Nephron (organoid): ENCODE measurements at regions not wholly inside any gene's neighbourhood (a gene's known extent, or its start where the extent isn't known, plus 50 kb on each side); places are given as distances from the start of the nearest gene placed in this dataset.
"Not testable (repeated sequence)": the region's sequence is repeated elsewhere in the genome, so short reads cannot be mapped to it uniquely, and the experiment has no call there.

Experiments used
- H3K27ac Mint-ChIP-seq, 3 experiments: 2 replicates each; pipeline ENCODE4 v1.8.0; 2020; ENCODE audit warnings: mixed read lengths in 3 of 3, mild to moderate bottlenecking in 2 of 3, moderate library complexity in 1 of 3
- H3K27me3 Mint-ChIP-seq: 2 replicates; pipeline ENCODE4 v1.8.0; 2021; ENCODE audit warnings: low read depth, mild to moderate bottlenecking, moderate library complexity, mixed read lengths
- H3K36me3 Mint-ChIP-seq: 2 replicates; pipeline ENCODE4 v1.8.0; 2020; ENCODE audit warnings: low read depth, mixed read lengths
- H3K4me1 Mint-ChIP-seq: 2 replicates; pipeline ENCODE4 v1.8.0; 2020; ENCODE audit warnings: mixed read lengths
- H3K4me3 Mint-ChIP-seq, 3 experiments: 2 replicates each; pipeline ENCODE4 v1.8.0; 2020; ENCODE audit warnings: mild to moderate bottlenecking in 3 of 3, mixed read lengths in 3 of 3, moderate library complexity in 2 of 3
- H3K9me3 Mint-ChIP-seq: 2 replicates; pipeline ENCODE4 v1.8.0; 2020; ENCODE audit warnings: mixed read lengths
- TF ChIP-seq, protein P1 (sequence below), 3 experiments: fragments of 200-600 bp; sonication (generic); IDR thresholded peaks; one replicate each; pipeline ENCODE4 v1.5.0; 2021; ENCODE audit warnings: antibody characterized with exemption in 3 of 3; ENCODE audit not compliant: unreplicated experiment in 3 of 3

DNA sequence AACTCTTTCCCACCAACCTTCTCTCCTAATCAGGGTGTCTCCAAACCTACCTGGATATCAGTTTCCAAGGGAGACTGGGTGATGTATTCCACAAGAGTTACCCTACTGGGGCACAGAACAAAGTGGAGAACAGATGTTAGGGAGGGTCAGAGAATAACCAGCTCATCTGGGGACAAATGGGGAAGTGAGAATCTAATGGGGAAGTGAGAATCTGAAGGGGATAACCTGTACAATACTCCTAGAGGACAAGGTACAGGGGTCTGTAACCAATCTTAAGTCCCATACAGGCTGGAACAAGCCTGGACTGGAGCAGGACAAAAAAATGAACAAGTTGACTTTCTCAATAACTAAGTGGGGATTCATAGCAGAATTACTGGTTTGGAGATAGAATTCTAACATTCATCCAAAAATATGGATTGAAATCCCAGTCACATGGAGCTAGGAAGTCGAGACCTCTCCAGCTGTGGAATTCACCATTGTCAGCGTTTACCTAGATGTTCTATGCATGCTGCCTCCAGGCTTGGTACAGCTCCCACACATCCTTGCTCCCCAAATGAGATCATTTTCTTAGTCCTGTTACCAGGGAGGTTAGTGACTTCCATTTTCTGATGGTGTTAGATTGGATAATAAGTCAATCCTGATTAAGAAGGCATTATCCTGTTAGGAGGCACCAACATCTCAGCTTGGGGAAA lies 214.8 kb upstream of the MOCS1 start:
- no peaks in the 10 kb centered on the region for H3K4me1 Mint-ChIP-seq
- no peaks in the 10 kb centered on the region for H3K9me3 Mint-ChIP-seq
- H3K27ac Mint-ChIP-seq = no peak overlapping the region
- H3K27me3 Mint-ChIP-seq = peaks cover 17% of the 10 kb centered on the region
- TF ChIP-seq, protein P1, sequence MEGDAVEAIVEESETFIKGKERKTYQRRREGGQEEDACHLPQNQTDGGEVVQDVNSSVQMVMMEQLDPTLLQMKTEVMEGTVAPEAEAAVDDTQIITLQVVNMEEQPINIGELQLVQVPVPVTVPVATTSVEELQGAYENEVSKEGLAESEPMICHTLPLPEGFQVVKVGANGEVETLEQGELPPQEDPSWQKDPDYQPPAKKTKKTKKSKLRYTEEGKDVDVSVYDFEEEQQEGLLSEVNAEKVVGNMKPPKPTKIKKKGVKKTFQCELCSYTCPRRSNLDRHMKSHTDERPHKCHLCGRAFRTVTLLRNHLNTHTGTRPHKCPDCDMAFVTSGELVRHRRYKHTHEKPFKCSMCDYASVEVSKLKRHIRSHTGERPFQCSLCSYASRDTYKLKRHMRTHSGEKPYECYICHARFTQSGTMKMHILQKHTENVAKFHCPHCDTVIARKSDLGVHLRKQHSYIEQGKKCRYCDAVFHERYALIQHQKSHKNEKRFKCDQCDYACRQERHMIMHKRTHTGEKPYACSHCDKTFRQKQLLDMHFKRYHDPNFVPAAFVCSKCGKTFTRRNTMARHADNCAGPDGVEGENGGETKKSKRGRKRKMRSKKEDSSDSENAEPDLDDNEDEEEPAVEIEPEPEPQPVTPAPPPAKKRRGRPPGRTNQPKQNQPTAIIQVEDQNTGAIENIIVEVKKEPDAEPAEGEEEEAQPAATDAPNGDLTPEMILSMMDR (IDR thresholded peaks at IDR 0.05; ENCODE audit: unreplicated experiment in 3 of 3) = no peak
- H3K4me3 Mint-ChIP-seq = no peak overlapping the region
- H3K36me3 Mint-ChIP-seq = no peaks in the 10 kb centered on the region

DNA sequence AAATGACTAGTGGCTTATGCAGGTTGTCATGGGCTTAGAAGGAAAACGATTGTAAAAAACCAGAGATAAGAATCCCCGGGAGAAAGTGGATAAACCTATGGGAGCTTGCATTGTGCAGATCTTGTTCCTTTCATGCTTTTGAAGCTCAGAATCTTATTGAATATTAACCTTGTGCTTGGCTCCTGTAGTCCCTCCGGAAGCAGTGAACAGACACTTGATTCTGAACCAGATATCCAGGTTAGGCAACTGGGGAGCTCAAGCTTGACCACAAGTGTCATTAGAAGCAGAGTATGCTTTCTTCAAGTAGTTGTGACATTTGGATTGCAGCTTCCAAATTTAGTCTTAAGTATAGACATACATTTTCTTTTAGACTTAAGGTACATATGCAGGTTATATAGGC lies 212.6 kb upstream of the MOCS1 start:
- TF ChIP-seq, protein P1 (IDR thresholded peaks at IDR 0.05; ENCODE audit: unreplicated experiment in 3 of 3) = no peak
- H3K4me3 Mint-ChIP-seq = no peak overlapping the region
- peaks cover 10% of the 10 kb centered on the region for H3K27me3 Mint-ChIP-seq
- no peaks in the 10 kb centered on the region for H3K36me3 Mint-ChIP-seq
- no peaks in the 10 kb centered on the region for H3K9me3 Mint-ChIP-seq
- H3K27ac Mint-ChIP-seq = peak overlapping the region in 2 of 3 experiments; percentile 12 to 56
- H3K4me1 Mint-ChIP-seq = no peaks in the 10 kb centered on the region

DNA sequence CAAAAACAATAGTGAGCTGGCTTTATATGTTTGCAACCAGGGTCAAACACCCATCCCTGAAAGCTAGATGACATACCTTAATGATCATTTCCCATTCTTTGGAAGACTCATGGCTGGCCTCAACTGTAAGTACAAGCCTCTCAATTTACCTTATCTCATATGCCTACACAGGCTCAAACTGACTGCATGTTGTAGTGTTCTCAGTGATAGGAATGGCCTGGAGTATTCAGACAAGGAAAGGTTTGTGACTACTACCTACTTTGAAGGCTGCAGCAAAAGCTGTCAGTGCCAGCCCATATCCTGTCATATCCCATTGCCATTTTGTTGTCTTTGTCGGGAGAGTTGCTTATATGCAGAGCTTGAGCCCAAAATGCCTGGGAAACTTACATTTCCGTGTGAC lies 205.2 kb upstream of the MOCS1 start:
- Mint-ChIP-seq H3K27me3 (peaks cover 16% of the 10 kb centered on the region), H3K36me3 (no peaks in the 10 kb centered on the region), H3K4me1 (no peaks in the 10 kb centered on the region), H3K4me3 (no peak overlapping the region), H3K27ac (no peak overlapping the region), H3K9me3 (peaks cover 2% of the 10 kb centered on the region)
- TF ChIP-seq, protein P1 (IDR thresholded peaks at IDR 0.05; ENCODE audit: unreplicated experiment in 3 of 3) = no peak

DNA sequence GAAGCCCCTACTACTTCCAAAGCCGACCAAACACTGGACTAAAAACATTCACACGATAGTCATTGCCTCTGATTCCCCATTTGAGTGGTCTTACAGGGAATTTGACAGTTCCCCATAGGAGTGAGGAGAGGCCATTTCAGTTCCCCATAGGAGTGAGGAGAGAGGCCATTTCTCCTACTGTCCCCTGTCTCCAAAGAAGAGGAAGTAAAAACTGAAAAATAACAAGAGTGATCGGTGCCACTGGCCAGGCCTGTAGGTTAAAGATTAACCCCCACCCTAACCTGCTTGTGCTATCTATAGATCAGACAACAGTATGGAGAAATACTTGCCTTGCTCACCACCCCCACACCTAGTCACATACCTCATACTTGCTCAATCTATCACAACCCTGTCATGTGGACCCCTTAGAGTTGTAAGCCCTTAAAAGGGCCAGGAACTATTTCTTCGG lies 204.0 kb upstream of the MOCS1 start:
- Mint-ChIP-seq H3K36me3 (no peaks in the 10 kb centered on the region), H3K27ac (peak overlapping the region; percentile 73 to 98 (median 92)), H3K4me3 (no peak overlapping the region), H3K9me3 (peaks cover 2% of the 10 kb centered on the region), H3K4me1 (no peaks in the 10 kb centered on the region), H3K27me3 (peaks cover 16% of the 10 kb centered on the region)
- TF ChIP-seq, protein P1 (IDR thresholded peaks at IDR 0.05; ENCODE audit: unreplicated experiment in 3 of 3) = no peak

DNA sequence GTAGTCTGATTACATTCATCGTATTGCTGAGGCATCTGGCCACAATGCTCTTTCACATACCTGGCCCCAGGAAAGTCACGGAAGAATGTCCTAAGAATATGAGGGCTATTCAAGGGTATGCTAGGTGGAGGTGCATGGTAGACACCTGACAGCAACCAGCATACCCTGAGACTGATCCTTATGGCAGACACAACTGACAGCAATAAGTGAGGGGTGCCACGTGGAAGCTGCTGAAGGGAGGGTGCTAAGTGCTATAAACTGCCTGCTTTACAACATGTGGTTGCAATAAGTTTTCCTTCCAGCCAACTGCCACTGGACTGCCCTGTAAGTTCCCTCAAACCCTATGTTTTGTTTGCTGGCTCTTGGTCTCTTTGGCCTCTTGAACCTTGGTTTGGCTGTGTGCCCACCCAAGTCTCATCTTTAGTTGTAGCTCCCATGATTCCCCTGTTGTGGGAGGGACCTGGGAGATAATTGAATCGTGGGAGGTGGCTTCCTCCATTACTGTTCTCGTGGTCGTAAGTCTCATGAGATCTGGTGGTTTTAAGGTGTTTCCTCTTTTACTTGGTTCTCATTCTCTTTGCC lies 201.3 kb upstream of the MOCS1 start:
- peaks cover 4% of the 10 kb centered on the region for H3K9me3 Mint-ChIP-seq
- TF ChIP-seq, protein P1 (IDR thresholded peaks at IDR 0.05; ENCODE audit: unreplicated experiment in 3 of 3) = no peak
- no peak overlapping the region for H3K27ac Mint-ChIP-seq
- H3K27me3 Mint-ChIP-seq = peaks cover 18% of the 10 kb centered on the region
- no peaks in the 10 kb centered on the region for H3K36me3 Mint-ChIP-seq
- H3K4me3 Mint-ChIP-seq = no peak overlapping the region
- H3K4me1 Mint-ChIP-seq = no peaks in the 10 kb centered on the region

DNA sequence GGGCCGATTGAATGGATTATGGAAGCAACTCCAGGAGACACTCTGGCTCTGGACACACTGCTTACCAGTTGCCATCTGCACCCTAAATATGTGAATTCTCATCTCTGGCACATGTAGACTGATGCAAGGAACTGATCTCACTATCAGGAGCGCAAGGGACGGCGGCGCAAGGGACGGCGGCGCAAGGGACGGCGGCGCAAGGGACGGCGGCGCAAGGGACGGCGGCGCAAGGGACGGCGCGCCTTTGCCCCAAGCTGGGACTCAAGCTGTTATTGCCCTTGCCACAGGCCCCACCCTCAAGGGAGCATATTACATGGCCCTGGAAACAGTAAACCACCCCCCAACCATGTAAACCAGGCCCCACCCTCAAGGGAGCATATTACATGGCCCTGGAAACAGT lies 199.7 kb upstream of the MOCS1 start:
- H3K4me3 Mint-ChIP-seq, H3K36me3 Mint-ChIP-seq, H3K4me1 Mint-ChIP-seq, H3K27ac Mint-ChIP-seq, H3K9me3 Mint-ChIP-seq: not testable (repeated sequence)
- H3K27me3 Mint-ChIP-seq = peaks cover 13% of the 10 kb centered on the region
